SU-DHL-6 (cell line): ENCODE measurements at regions not wholly inside any gene's neighbourhood (a gene's known extent, or its start where the extent isn't known, plus 50 kb on each side); places are given as distances from the start of the nearest gene placed in this dataset.

ENCODE experiments used
- H2AFZ ChIP-seq: fragments of 200-600 bp; sonication (generic); 2 replicates; pipeline ENCODE4 v1.6.1; 2014; ENCODE audit warnings: low read depth, mild to moderate bottlenecking, moderate library complexity, mixed read lengths, antibody characterized with exemption, low read length; ENCODE audit not compliant: severe bottlenecking
- H3F3A ChIP-seq: fragments of 200-600 bp; shearing (Covaris generic); 2 replicates; pipeline ENCODE4 v1.6.0; 2016; ENCODE audit warnings: antibody characterized with exemption, mild to moderate bottlenecking; ENCODE audit not compliant: insufficient read depth
- H3K27ac ChIP-seq: fragments of 200-600 bp; sonication (generic); 2 replicates; pipeline ENCODE4 v1.5.1; 2016; ENCODE audit warnings: low read depth, mild to moderate bottlenecking, low read length, moderate library complexity, mixed read lengths
- H3K27me3 ChIP-seq: fragments of 200-600 bp; sonication (generic), shearing (Covaris generic); 2 replicates; pipeline ENCODE4 v1.6.0; 2014; ENCODE audit warnings: mild to moderate bottlenecking, low read length
- H3K36me3 ChIP-seq: fragments of 200-600 bp; sonication (generic); 2 replicates; pipeline ENCODE4 v1.6.1; 2014; ENCODE audit warnings: mild to moderate bottlenecking, low read length, mixed read lengths
- H3K4me2 ChIP-seq: fragments of 300-600, 200-600 bp; shearing (Covaris generic), sonication (generic); 2 replicates; pipeline ENCODE4 v1.6.0; 2014; ENCODE audit warnings: low read length, low read depth, mild to moderate bottlenecking; ENCODE audit not compliant: poor library complexity, severe bottlenecking
- H3K4me3 ChIP-seq: fragments of 200-600 bp; sonication (generic); 2 replicates; pipeline ENCODE4 v1.5.1; 2014; ENCODE audit warnings: antibody characterized with exemption, low read length, mild to moderate bottlenecking, mixed read lengths; ENCODE audit not compliant: insufficient read depth, poor library complexity, severe bottlenecking
- H3K79me2 ChIP-seq: fragments of 200-600 bp; sonication (generic); 2 replicates; pipeline ENCODE4 v1.6.1; 2014; ENCODE audit warnings: mild to moderate bottlenecking, low read length, moderate library complexity; ENCODE audit not compliant: insufficient read depth
- H3K9ac ChIP-seq: fragments of 200-600 bp; sonication (generic); 2 replicates; pipeline ENCODE4 v1.7.0; 2014; ENCODE audit warnings: mild to moderate bottlenecking, low read length
- H3K9me2 ChIP-seq: fragments of 200-600 bp; sonication (generic); replicated peaks from 2 replicates; pipeline ENCODE4 v1.6.1; 2014; ENCODE audit warnings: low read length; ENCODE audit not compliant: insufficient read depth
- H3K9me3 ChIP-seq: fragments of 200-600 bp; sonication (generic); 2 replicates; pipeline ENCODE4 v1.6.1; 2014; ENCODE audit warnings: low read length, mixed read lengths; ENCODE audit not compliant: insufficient read depth
- H4K20me1 ChIP-seq: fragments of 200-600 bp; sonication (generic); 2 replicates; pipeline ENCODE4 v1.6.1; 2014; ENCODE audit warnings: low read depth, mild to moderate bottlenecking, antibody characterized with exemption, low read length, moderate library complexity, mixed read lengths
- CTCF ChIP-seq: fragments of 200-600 bp; sonication (generic); IDR thresholded peaks from one replicate; pipeline ENCODE4 v1.5.1; 2017; ENCODE audit warnings: antibody characterized with exemption, mild to moderate bottlenecking, low read length, moderate library complexity; ENCODE audit not compliant: insufficient read depth, poor library complexity, severe bottlenecking
- EZH2phosphoT487 ChIP-seq: fragments of 200-600 bp; sonication (generic), shearing (Covaris generic); conservative IDR thresholded peaks from 2 replicates; pipeline ENCODE4 v1.6.1; 2018; ENCODE audit warnings: mild to moderate bottlenecking, antibody characterized with exemption, low read length, moderate library complexity, mixed read lengths

GRCh38 chr18:30623401-30624065, 419.0 kb downstream of the DSC3 start:
- no peaks in the 10 kb centered on the region for H3K9me2 ChIP-seq
- H3K36me3 ChIP-seq, result no peaks in the 10 kb centered on the region
- H3K4me2 ChIP-seq, result no peak overlapping the region
- TF ChIP-seq EZH2phosphoT487 (no peak), CTCF (no peak)
- no peak overlapping the region for H3K4me3 ChIP-seq
- H3K27ac ChIP-seq, result no peak overlapping the region
- no peaks in the 10 kb centered on the region for H3K9me3 ChIP-seq
- H3K79me2 ChIP-seq, result no peaks in the 10 kb centered on the region
- H4K20me1 ChIP-seq, result no peaks in the 10 kb centered on the region
- no peak overlapping the region for H3K9ac ChIP-seq
- H2AFZ ChIP-seq, result no peak overlapping the region
- H3K27me3 ChIP-seq, result no peaks in the 10 kb centered on the region
- H3F3A ChIP-seq, result no peaks in the 10 kb centered on the region

GRCh38 chr18:30622635-30623034, 419.9 kb downstream of the DSC3 start:
- Histone ChIP-seq H4K20me1 (no peaks in the 10 kb centered on the region), H3K4me3 (no peak overlapping the region), H3K9me3 (no peaks in the 10 kb centered on the region), H2AFZ (no peak overlapping the region), H3K36me3 (no peaks in the 10 kb centered on the region), H3K9me2 (no peaks in the 10 kb centered on the region), H3K9ac (no peak overlapping the region), H3K79me2 (no peaks in the 10 kb centered on the region), H3K27ac (no peak overlapping the region), H3K4me2 (no peak overlapping the region), H3F3A (no peaks in the 10 kb centered on the region), H3K27me3 (no peaks in the 10 kb centered on the region)
- TF ChIP-seq CTCF, result no peak
- no peak for TF ChIP-seq EZH2phosphoT487

- no peak overlapping the region for H3K27ac ChIP-seq
- no peaks in the 10 kb centered on the region for H4K20me1 ChIP-seq
- no peaks in the 10 kb centered on the region for H3K79me2 ChIP-seq
- no peak overlapping the region for H3K4me3 ChIP-seq
- no peaks in the 10 kb centered on the region for H3K9me2 ChIP-seq
- no peak for TF ChIP-seq EZH2phosphoT487
- no peak for TF ChIP-seq CTCF
- no peak overlapping the region for H3K4me2 ChIP-seq
- H3K9me3 ChIP-seq, result no peaks in the 10 kb centered on the region
- no peaks in the 10 kb centered on the region for H3K27me3 ChIP-seq
- H3F3A ChIP-seq, result no peaks in the 10 kb centered on the region
- H3K36me3 ChIP-seq, result no peaks in the 10 kb centered on the region
- no peak overlapping the region for H2AFZ ChIP-seq
- H3K9ac ChIP-seq, result no peak overlapping the region
Observed at GRCh38 chr18:30622104-30622503, 420.4 kb downstream of the DSC3 start.
